Stomach (tissue), 8 donors: ENCODE measurements at regions not wholly inside any gene's neighbourhood (a gene's known extent, or its start where the extent isn't known, plus 50 kb on each side); places are given as distances from the start of the nearest gene placed in this dataset.
A peak's percentile ranks its signal among the peaks of the same experiment; 100 is the strongest.

ENCODE experiments used
- DNase-seq, 2 donors: peaks; one replicate each; pipeline versions ENCODE4 v3.0.0 to v3.0.0-alpha.2; 2013 to 2019
- H3K27ac ChIP-seq, 5 donors: fragments of 200-600 bp in 4 of 5; sonication (generic) in 4 of 5; one replicate each; pipeline ENCODE4 v1.5.1; 2013 to 2019; ENCODE audit warnings: mild to moderate bottlenecking in 1 of 5, moderate library complexity in 1 of 5
- H3K27me3 ChIP-seq, 3 donors: fragments of 200-600 bp; sonication (generic); one replicate each; pipeline ENCODE4 v1.5.1; 2017 to 2019; ENCODE audit warnings: mixed run types in 1 of 3
- H3K36me3 ChIP-seq, 4 donors: fragments of 200-600 bp; sonication (generic); 1 replicate in 3 of 4; 2 replicates in 1 of 4; pipeline ENCODE4 v1.5.1; 2016 to 2019
- H3K4me1 ChIP-seq, 4 donors: fragments of 200-600 bp; sonication (generic); one replicate each; pipeline ENCODE4 v1.5.1; 2016 to 2019
- H3K4me3 ChIP-seq, 4 donors: fragments of 200-600 bp; sonication (generic) in 3 of 4; one replicate each; pipeline ENCODE4 v1.5.1; 2016 to 2019; ENCODE audit warnings: mild to moderate bottlenecking in 1 of 4
- H3K9me3 ChIP-seq, 4 donors: fragments of 200-600 bp; sonication (generic); one replicate each; pipeline ENCODE4 v1.5.1; 2016 to 2019
- CTCF ChIP-seq, 7 experiments: fragments of 450-650 bp in 4 of 7; fragments of 200-600 bp in 3 of 7; sonication (generic) in 3 of 7; IDR thresholded peaks; one replicate each; pipeline ENCODE4 v1.5.1; 2016 to 2019; ENCODE audit warnings: antibody characterized with exemption in 7 of 7, control low read depth in 2 of 7, mild to moderate bottlenecking in 1 of 7
- EP300 ChIP-seq: sonication (generic); formaldehyde crosslinking; IDR thresholded peaks from one replicate; pipeline ENCODE4 v1.6.1; 2017; ENCODE audit warnings: antibody characterized with exemption
- POLR2A ChIP-seq, 4 donors: fragments of 450-650 bp; IDR thresholded peaks; one replicate each; pipeline ENCODE4 v1.6.1; 2016; ENCODE audit warnings: antibody characterized with exemption in 4 of 4, control low read depth in 2 of 4, mild to moderate bottlenecking in 1 of 4, moderate library complexity in 1 of 4
- POLR2AphosphoS5 ChIP-seq, 3 donors: sonication (generic); formaldehyde crosslinking; IDR thresholded peaks; one replicate each; pipeline ENCODE4 v1.6.1; 2016; ENCODE audit warnings: antibody characterized with exemption in 3 of 3
- WGBS, 5 donors: extraction: QIAGEN DNeasy Blood & Tissue Kit in 3 of 5; methylation state at CpG; one replicate each; pipeline versions ENCODE4 v1.1.5 to v1.1.7; 2013 to 2018; 5-methylcytosine and 5-hydroxymethylcytosine counted together
- intact Hi-C: fragments of 100-400 bp; cut with DNase I; formaldehyde crosslinking; loops from one replicate; pipeline ENCODE4 v1.15.1; 2023; ENCODE audit warnings: low total_unique reads
- donor health status: healthy with polysubstance abuse.
- donor health status: Bipolar disorder and iron deficiency.
- donor health status: healthy.

- DNase-seq: peak; percentile 38 to 69
- Histone ChIP-seq H3K4me3 (no peak overlapping the region), H3K9me3 (no peaks in the 10 kb centered on the region), H3K27me3 (no peaks in the 10 kb centered on the region), H3K36me3 (no peaks in the 10 kb centered on the region), H3K27ac (no peak overlapping the region), H3K4me1 (no peaks in the 10 kb centered on the region)
- WGBS, 5 donors: 29 to 38% (median 33%) methylated on average over 8 of the region's 8 CpGs
- intact Hi-C loops: no loop called here
- TF ChIP-seq POLR2A (IDR thresholded peaks at IDR 0.05): no peak
- TF ChIP-seq EP300: no peak
- no peak for TF ChIP-seq POLR2AphosphoS5 (IDR thresholded peaks at IDR 0.05)
- TF ChIP-seq CTCF (IDR thresholded peaks at IDR 0.05): peak in 2 of 7 experiments; percentile 27 to 39
Measured at GRCh38 chrX:104343428-104344129, 88.8 kb upstream of the ESX1 start.

GRCh38 chrX:104342065-104342464 is 87.3 kb upstream of the ESX1 start:
- H3K9me3 ChIP-seq: no peaks in the 10 kb centered on the region
- DNase-seq: no peak
- H3K27ac ChIP-seq: no peak overlapping the region
- H3K36me3 ChIP-seq: no peaks in the 10 kb centered on the region
- 13 to 19% (median 17%) methylated on average over 2 of the region's 2 CpGs for WGBS, 5 donors
- intact Hi-C loops: no loop called here
- no peaks in the 10 kb centered on the region for H3K27me3 ChIP-seq
- TF ChIP-seq POLR2AphosphoS5 (IDR thresholded peaks at IDR 0.05) (no peak), EP300 (no peak), CTCF (IDR thresholded peaks at IDR 0.05) (no peak), POLR2A (IDR thresholded peaks at IDR 0.05) (no peak)
- no peaks in the 10 kb centered on the region for H3K4me1 ChIP-seq
- no peak overlapping the region for H3K4me3 ChIP-seq

- TF ChIP-seq EP300: no peak
- TF ChIP-seq POLR2AphosphoS5 (IDR thresholded peaks at IDR 0.05): no peak
- TF ChIP-seq CTCF (IDR thresholded peaks at IDR 0.05): no peak
- TF ChIP-seq POLR2A (IDR thresholded peaks at IDR 0.05): no peak
- 55 to 80% (median 78%) methylated on average over 3 of the region's 3 CpGs for WGBS, 5 donors
Measured at GRCh38 chrX:104335756-104336155, 81.0 kb upstream of the ESX1 start.

GRCh38 chrX:104334971-104335370 is 80.2 kb upstream of the ESX1 start:
- no peak for DNase-seq
- intact Hi-C loops: no loop called here

More at GRCh38 chrX:104335756-104336155, 81.0 kb upstream of the ESX1 start:
- intact Hi-C loops: no loop called here
- peaks cover 0 to 9% (median 0%) of the 10 kb centered on the region in 3 donors for H3K27me3 ChIP-seq
- H3K4me1 ChIP-seq: no peaks in the 10 kb centered on the region
- no peak overlapping the region for H3K27ac ChIP-seq
- DNase-seq: no peak
- H3K4me3 ChIP-seq: no peak overlapping the region
- no peaks in the 10 kb centered on the region for H3K9me3 ChIP-seq
- H3K36me3 ChIP-seq: no peaks in the 10 kb centered on the region

More at GRCh38 chrX:104334971-104335370, 80.2 kb upstream of the ESX1 start:
- WGBS, 5 donors: 56 to 87% (median 79%) methylated on average over 1 of the region's 1 CpG
- Histone ChIP-seq H3K9me3 (no peaks in the 10 kb centered on the region), H3K36me3 (no peaks in the 10 kb centered on the region), H3K4me3 (no peak overlapping the region), H3K27ac (no peak overlapping the region), H3K27me3 (peaks cover 0 to 9% (median 0%) of the 10 kb centered on the region in 3 donors), H3K4me1 (no peaks in the 10 kb centered on the region)
- TF ChIP-seq CTCF (IDR thresholded peaks at IDR 0.05) (no peak), POLR2AphosphoS5 (IDR thresholded peaks at IDR 0.05) (no peak), POLR2A (IDR thresholded peaks at IDR 0.05) (no peak), EP300 (no peak)
